OCI-LY1 (cell line): ENCODE measurements at regions not wholly inside any gene's neighbourhood (a gene's known extent, or its start where the extent isn't known, plus 50 kb on each side); places are given as distances from the start of the nearest gene placed in this dataset.

Source experiments
- H2AFZ ChIP-seq: fragments of 200-600 bp; sonication (generic), shearing (Covaris generic); 2 replicates; pipeline ENCODE4 v1.6.0; 2014; ENCODE audit warnings: antibody characterized with exemption, mild to moderate bottlenecking, low read length
- H3F3A ChIP-seq: fragments of 200-600 bp; sonication (generic), shearing (Covaris generic); 2 replicates; pipeline ENCODE4 v1.6.0; 2014; ENCODE audit warnings: mild to moderate bottlenecking, antibody characterized with exemption, low read length, moderate library complexity; ENCODE audit not compliant: insufficient read depth
- H3K27ac ChIP-seq: fragments of 200-600 bp; sonication (generic); 2 replicates; pipeline ENCODE4 v1.5.1; 2014; ENCODE audit warnings: low read length, mixed run types, mild to moderate bottlenecking, low read depth; ENCODE audit not compliant: poor library complexity, severe bottlenecking
- H3K27me3 ChIP-seq: fragments of 200-600 bp; sonication (generic); 2 replicates; pipeline ENCODE4 v1.6.0; 2014; ENCODE audit warnings: antibody characterized with exemption, mild to moderate bottlenecking, low read length, moderate library complexity; ENCODE audit not compliant: insufficient read depth
- H3K36me3 ChIP-seq: fragments of 200-600 bp; sonication (generic); 2 replicates; pipeline ENCODE4 v1.6.1; 2014; ENCODE audit warnings: mild to moderate bottlenecking, antibody characterized with exemption, low read length, moderate library complexity, mixed read lengths; ENCODE audit not compliant: insufficient read depth
- H3K4me1 ChIP-seq: fragments of 200-600 bp; sonication (generic); 2 replicates; pipeline ENCODE4 v1.5.1; 2014; ENCODE audit warnings: mild to moderate bottlenecking, low read length, moderate library complexity; ENCODE audit not compliant: insufficient read depth, severe bottlenecking
- H3K4me2 ChIP-seq: fragments of 200-600 bp; sonication (generic), shearing (Covaris generic); 2 replicates; pipeline ENCODE4 v1.6.1; 2014; ENCODE audit warnings: low read length
- H3K4me3 ChIP-seq: fragments of 200-600 bp; sonication (generic); 2 replicates; pipeline ENCODE4 v1.5.1; 2014; ENCODE audit warnings: low read length, low read depth, mild to moderate bottlenecking, mixed read lengths; ENCODE audit not compliant: poor library complexity, severe bottlenecking
- H3K79me2 ChIP-seq: fragments of 200-600 bp; shearing (Covaris generic); 2 replicates; pipeline ENCODE4 v1.6.1; 2016; ENCODE audit warnings: mixed run types, low read length, mixed read lengths; ENCODE audit not compliant: insufficient read depth
- H3K9ac ChIP-seq: fragments of 200-600 bp; sonication (generic), shearing (Covaris generic); 2 replicates; pipeline ENCODE4 v1.6.1; 2014; ENCODE audit warnings: mild to moderate bottlenecking, low read length, mixed read lengths
- H3K9me2 ChIP-seq: fragments of 200-600 bp; sonication (generic), shearing (Covaris generic); 2 replicates; pipeline ENCODE4 v1.6.1; 2014; ENCODE audit warnings: low read depth, mild to moderate bottlenecking, low read length, mixed read lengths
- H3K9me3 ChIP-seq: fragments of 200-600 bp; shearing (Covaris generic); 2 replicates; pipeline ENCODE4 v1.6.1; 2014; ENCODE audit warnings: low read length, mixed read lengths
- H4K20me1 ChIP-seq: fragments of 200-600 bp; sonication (generic), shearing (Covaris generic); 2 replicates; pipeline ENCODE4 v1.6.0; 2016; ENCODE audit warnings: mild to moderate bottlenecking, low read length; ENCODE audit not compliant: insufficient read depth
- CTCF ChIP-seq: fragments of 200-600 bp; sonication (generic), shearing (Covaris generic); IDR thresholded peaks from 2 replicates; pipeline ENCODE4 v1.5.1; 2017; ENCODE audit warnings: mild to moderate bottlenecking, antibody characterized with exemption, low read length, moderate library complexity, mixed read lengths
- EZH2 ChIP-seq: fragments of 200-600 bp; sonication (generic), shearing (Covaris generic); IDR thresholded peaks from 2 replicates; pipeline ENCODE4 v1.8.0; 2017; ENCODE audit warnings: borderline replicate concordance, mixed run types, mild to moderate bottlenecking, antibody characterized with exemption, low read length, moderate library complexity, mixed read lengths

GRCh38 chr13:83453300-83453699, 429.0 kb downstream of the SLITRK1 start:
- Histone ChIP-seq H3K9me3 (no peaks in the 10 kb centered on the region), H3K27me3 (no peaks in the 10 kb centered on the region), H3K9me2 (peaks cover 4% of the 10 kb centered on the region; the same call in 1 of the 2 replicates), H3K79me2 (no peaks in the 10 kb centered on the region), H3K27ac (no peak overlapping the region), H4K20me1 (no peaks in the 10 kb centered on the region), H3K36me3 (no peaks in the 10 kb centered on the region), H3K4me1 (no peaks in the 10 kb centered on the region), H3K4me2 (no peak overlapping the region), H2AFZ (no peak overlapping the region), H3F3A (no peaks in the 10 kb centered on the region), H3K4me3 (no peak overlapping the region), H3K9ac (no peak overlapping the region)
- no peak for TF ChIP-seq EZH2
- no peak for TF ChIP-seq CTCF

GRCh38 chr13:83452292-83452950, 429.9 kb downstream of the SLITRK1 start:
- no peaks in the 10 kb centered on the region for H3K36me3 ChIP-seq
- H3K4me3 ChIP-seq: no peak overlapping the region
- no peak overlapping the region for H3K27ac ChIP-seq
- no peak overlapping the region for H3K4me2 ChIP-seq
- H3K9ac ChIP-seq: no peak overlapping the region
- no peaks in the 10 kb centered on the region for H4K20me1 ChIP-seq
- TF ChIP-seq EZH2 (no peak), CTCF (no peak)
- no peaks in the 10 kb centered on the region for H3F3A ChIP-seq
- no peaks in the 10 kb centered on the region for H3K79me2 ChIP-seq
- no peaks in the 10 kb centered on the region for H3K4me1 ChIP-seq
- no peak overlapping the region for H2AFZ ChIP-seq
- no peaks in the 10 kb centered on the region for H3K27me3 ChIP-seq
- 0 out of 2 replicates have a peak, but pooled peaks cover 4% of the 10 kb centered on the region for H3K9me2 ChIP-seq
- H3K9me3 ChIP-seq: no peaks in the 10 kb centered on the region

GRCh38 chr13:83450591-83450990, 431.7 kb downstream of the SLITRK1 start:
- H2AFZ ChIP-seq: no peak overlapping the region
- H3K9ac ChIP-seq: no peak overlapping the region
- H3K9me2 ChIP-seq: 0 out of 2 replicates have a peak, but pooled peaks cover under 1% of the 10 kb centered on the region
- no peak overlapping the region for H3K27ac ChIP-seq
- no peak overlapping the region for H3K4me2 ChIP-seq
- no peaks in the 10 kb centered on the region for H4K20me1 ChIP-seq
- no peaks in the 10 kb centered on the region for H3K9me3 ChIP-seq
- no peaks in the 10 kb centered on the region for H3F3A ChIP-seq
- H3K27me3 ChIP-seq: no peaks in the 10 kb centered on the region
- no peaks in the 10 kb centered on the region for H3K79me2 ChIP-seq
- H3K4me1 ChIP-seq: no peaks in the 10 kb centered on the region
- TF ChIP-seq CTCF (no peak), EZH2 (no peak)
- no peaks in the 10 kb centered on the region for H3K36me3 ChIP-seq
- no peak overlapping the region for H3K4me3 ChIP-seq
